ENCODE measurements at regions not wholly inside any gene's neighbourhood (a gene's known extent, or its start where the extent isn't known, plus 50 kb on each side); places are given as distances from the start of the nearest gene placed in this dataset.

DNA sequence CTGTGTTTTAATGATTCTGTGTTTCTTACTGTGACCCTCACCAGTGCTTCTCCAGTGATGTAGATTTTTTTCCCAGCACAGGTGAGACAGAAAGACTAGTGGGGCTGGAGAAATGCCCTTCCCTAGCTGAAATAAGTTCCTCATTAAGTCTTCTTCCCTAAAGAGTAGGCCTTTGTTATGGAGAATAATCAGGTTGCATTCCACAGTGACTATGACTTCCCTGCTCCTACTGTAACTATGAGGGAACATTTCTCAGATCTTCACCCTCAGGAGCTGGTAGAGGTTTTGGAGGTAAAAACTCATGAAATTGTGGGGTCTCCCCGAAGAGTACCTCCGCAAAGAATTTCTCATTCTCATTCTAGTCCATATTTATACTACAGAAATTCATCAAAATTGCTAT, 286.2 kb downstream of the GRB14 start:
- no peaks in the 10 kb centered on the region for H3K9me3 ChIP-seq (ENCODE audit: control insufficient read depth in 2 of 2, insufficient read depth in 1 of 2, low read length in 1 of 2)
- WGBS: 95% methylated on average over 2 of the region's 2 CpGs
- no peaks in the 10 kb centered on the region for H3K36me3 ChIP-seq (ENCODE audit: control insufficient read depth in 2 of 2, insufficient read depth in 2 of 2, low read length in 1 of 2)
- H3K4me3 ChIP-seq (ENCODE audit: low read length in 2 of 2): no peak overlapping the region
- H3K27me3 ChIP-seq (ENCODE audit: control insufficient read depth in 2 of 2, insufficient read depth in 1 of 2, low read length in 1 of 2): no peaks in the 10 kb centered on the region
- no peaks in the 10 kb centered on the region for H3K4me1 ChIP-seq (ENCODE audit: control insufficient read depth in 2 of 2, insufficient read depth in 2 of 2, low read length in 2 of 2)
- no peak overlapping the region for H3K27ac ChIP-seq (ENCODE audit: low read depth in 1 of 2, low read length in 1 of 2)
- DNase-seq (ENCODE audit: low read depth in 6 of 9, low spot score in 9 of 9): no peak

DNA sequence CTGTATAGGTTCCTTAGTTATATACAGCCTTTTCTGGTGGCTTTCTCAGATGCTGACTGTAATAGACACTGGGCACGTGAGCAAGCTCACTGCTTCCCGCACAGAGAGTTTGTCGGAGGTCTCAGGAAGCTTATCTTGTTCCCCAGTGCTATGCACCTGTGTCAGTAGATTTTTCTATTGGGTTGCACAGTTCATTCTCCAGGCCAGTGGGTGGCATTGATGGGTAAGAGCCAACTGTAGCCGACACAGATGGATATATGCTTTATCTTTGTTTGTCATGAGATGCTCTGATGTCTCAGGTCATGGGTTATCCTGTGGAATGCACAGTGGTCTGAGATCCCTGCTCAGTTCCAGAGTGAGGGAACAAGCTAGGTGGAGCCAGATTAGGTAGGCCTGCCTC, 293.0 kb downstream of the GRB14 start:
- no peaks in the 10 kb centered on the region for H3K9me3 ChIP-seq (ENCODE audit: control insufficient read depth in 2 of 2, insufficient read depth in 1 of 2, low read length in 1 of 2)
- no peaks in the 10 kb centered on the region for H3K4me1 ChIP-seq (ENCODE audit: control insufficient read depth in 2 of 2, insufficient read depth in 2 of 2, low read length in 2 of 2)
- no peak overlapping the region for H3K27ac ChIP-seq (ENCODE audit: low read depth in 1 of 2, low read length in 1 of 2)
- WGBS: 90% methylated on average over 4 of the region's 4 CpGs
- no peak for DNase-seq (ENCODE audit: low read depth in 6 of 9, low spot score in 9 of 9)
- H3K4me3 ChIP-seq (ENCODE audit: low read length in 2 of 2): no peak overlapping the region
- no peaks in the 10 kb centered on the region for H3K27me3 ChIP-seq (ENCODE audit: control insufficient read depth in 2 of 2, insufficient read depth in 1 of 2, low read length in 1 of 2)
- H3K36me3 ChIP-seq (ENCODE audit: control insufficient read depth in 2 of 2, insufficient read depth in 2 of 2, low read length in 1 of 2): no peaks in the 10 kb centered on the region

DNA sequence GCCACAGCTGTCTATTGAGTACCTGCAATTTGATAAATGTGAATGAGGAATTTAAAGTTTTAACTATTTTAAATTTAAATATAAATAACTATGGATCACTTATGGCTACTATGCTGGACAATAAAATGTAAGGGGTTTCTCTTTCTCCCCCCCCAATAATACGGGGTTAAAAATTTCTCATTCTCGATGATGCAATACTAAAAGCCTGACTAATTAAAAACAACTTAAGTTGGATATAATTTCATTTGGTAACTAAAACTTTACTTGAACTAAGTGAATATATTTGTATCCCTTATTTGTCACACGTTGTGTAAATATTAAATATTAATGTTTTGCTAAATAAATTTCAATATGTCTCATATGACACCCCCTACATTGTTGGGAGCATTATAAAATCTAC, 297.3 kb downstream of the GRB14 start:
- no peaks in the 10 kb centered on the region for H3K9me3 ChIP-seq (ENCODE audit: control insufficient read depth in 2 of 2, insufficient read depth in 1 of 2, low read length in 1 of 2)
- no peaks in the 10 kb centered on the region for H3K27me3 ChIP-seq (ENCODE audit: control insufficient read depth in 2 of 2, insufficient read depth in 1 of 2, low read length in 1 of 2)
- H3K36me3 ChIP-seq (ENCODE audit: control insufficient read depth in 2 of 2, insufficient read depth in 2 of 2, low read length in 1 of 2): no peaks in the 10 kb centered on the region
- no peak overlapping the region for H3K27ac ChIP-seq (ENCODE audit: low read depth in 1 of 2, low read length in 1 of 2)
- no peaks in the 10 kb centered on the region for H3K4me1 ChIP-seq (ENCODE audit: control insufficient read depth in 2 of 2, insufficient read depth in 2 of 2, low read length in 2 of 2)
- H3K4me3 ChIP-seq (ENCODE audit: low read length in 2 of 2): no peak overlapping the region
- 95% methylated on average over 3 of the region's 3 CpGs for WGBS
- DNase-seq (ENCODE audit: low read depth in 6 of 9, low spot score in 9 of 9): no peak

DNA sequence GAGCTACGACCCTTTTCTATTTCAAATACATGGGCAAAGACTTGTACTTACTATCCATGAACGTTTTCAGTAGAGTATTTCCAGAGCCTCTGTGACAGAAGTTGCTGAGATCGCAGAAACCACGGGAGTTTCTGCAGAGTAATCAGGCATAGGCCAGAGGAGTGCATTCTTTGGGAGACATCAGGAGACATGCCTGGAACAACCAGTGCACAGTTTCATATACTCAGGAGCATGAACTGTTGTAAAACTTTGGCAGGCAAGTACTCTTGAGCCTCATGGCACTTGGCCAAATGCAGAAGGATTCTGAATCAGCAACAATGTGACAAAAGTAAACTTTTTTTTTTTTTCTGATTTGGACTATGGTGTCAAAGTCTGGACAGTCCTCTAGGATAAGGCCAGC, 307.1 kb downstream of the GRB14 start:
- no peaks in the 10 kb centered on the region for H3K4me1 ChIP-seq (ENCODE audit: control insufficient read depth in 2 of 2, insufficient read depth in 2 of 2, low read length in 2 of 2)
- DNase-seq (ENCODE audit: low read depth in 6 of 9, low spot score in 9 of 9): no peak
- no peak overlapping the region for H3K27ac ChIP-seq (ENCODE audit: low read depth in 1 of 2, low read length in 1 of 2)
- 80% methylated on average over 4 of the region's 4 CpGs for WGBS
- no peaks in the 10 kb centered on the region for H3K36me3 ChIP-seq (ENCODE audit: control insufficient read depth in 2 of 2, insufficient read depth in 2 of 2, low read length in 1 of 2)
- H3K9me3 ChIP-seq (ENCODE audit: control insufficient read depth in 2 of 2, insufficient read depth in 1 of 2, low read length in 1 of 2): no peaks in the 10 kb centered on the region
- H3K4me3 ChIP-seq (ENCODE audit: low read length in 2 of 2): no peak overlapping the region
- no peaks in the 10 kb centered on the region for H3K27me3 ChIP-seq (ENCODE audit: control insufficient read depth in 2 of 2, insufficient read depth in 1 of 2, low read length in 1 of 2)

DNA sequence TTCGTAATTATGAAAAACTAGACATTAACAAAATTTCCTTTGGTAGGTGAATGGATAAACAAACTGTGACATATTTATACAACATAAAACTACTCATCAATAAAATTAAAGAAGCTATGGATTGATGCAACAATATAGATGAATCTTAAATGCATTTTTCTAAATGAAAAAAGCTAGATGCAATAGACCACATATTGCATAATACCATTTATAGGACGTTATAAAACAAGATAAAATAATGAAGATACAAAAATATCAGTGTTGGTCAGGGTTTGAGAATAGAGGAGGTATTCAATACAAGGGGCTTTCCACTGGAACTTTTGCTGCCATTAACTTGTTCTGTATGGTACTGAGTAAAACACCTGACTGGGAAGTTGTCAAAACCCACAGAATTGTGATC, 314.4 kb downstream of the GRB14 start:
- Histone ChIP-seq H3K4me3 (ENCODE audit: low read length in 2 of 2) (no peak overlapping the region), H3K27me3 (ENCODE audit: control insufficient read depth in 2 of 2, insufficient read depth in 1 of 2, low read length in 1 of 2) (no peaks in the 10 kb centered on the region), H3K9me3 (ENCODE audit: control insufficient read depth in 2 of 2, insufficient read depth in 1 of 2, low read length in 1 of 2) (no peaks in the 10 kb centered on the region), H3K36me3 (ENCODE audit: control insufficient read depth in 2 of 2, insufficient read depth in 2 of 2, low read length in 1 of 2) (no peaks in the 10 kb centered on the region), H3K4me1 (ENCODE audit: control insufficient read depth in 2 of 2, insufficient read depth in 2 of 2, low read length in 2 of 2) (no peaks in the 10 kb centered on the region), H3K27ac (ENCODE audit: low read depth in 1 of 2, low read length in 1 of 2) (no peak overlapping the region)
- DNase-seq (ENCODE audit: low read depth in 6 of 9, low spot score in 9 of 9): no peak
- WGBS: 86% methylated on average over 2 of the region's 2 CpGs

DNA sequence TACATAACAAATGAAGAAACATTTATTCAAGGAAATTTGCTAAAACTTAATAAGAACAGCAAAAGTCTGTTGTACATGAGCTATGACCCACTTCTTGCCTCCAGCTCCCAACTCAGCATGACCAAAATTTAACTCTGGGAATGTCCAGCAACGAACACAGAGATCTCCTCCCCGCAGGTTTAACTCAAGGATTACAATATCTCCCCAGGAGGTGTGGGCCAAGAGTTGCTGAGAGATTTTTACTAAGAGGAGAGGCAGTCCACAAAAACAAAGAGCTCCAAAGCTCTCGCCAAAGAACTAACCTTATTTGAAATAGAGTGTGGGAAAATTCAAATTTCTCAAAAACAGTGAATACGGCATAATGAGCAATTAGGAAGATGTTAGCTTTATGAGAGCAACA, 318.5 kb downstream of the GRB14 start:
- Histone ChIP-seq H3K9me3 (ENCODE audit: control insufficient read depth in 2 of 2, insufficient read depth in 1 of 2, low read length in 1 of 2) (no peaks in the 10 kb centered on the region), H3K27ac (ENCODE audit: low read depth in 1 of 2, low read length in 1 of 2) (no peak overlapping the region), H3K4me1 (ENCODE audit: control insufficient read depth in 2 of 2, insufficient read depth in 2 of 2, low read length in 2 of 2) (no peaks in the 10 kb centered on the region), H3K27me3 (ENCODE audit: control insufficient read depth in 2 of 2, insufficient read depth in 1 of 2, low read length in 1 of 2) (no peaks in the 10 kb centered on the region), H3K36me3 (ENCODE audit: control insufficient read depth in 2 of 2, insufficient read depth in 2 of 2, low read length in 1 of 2) (no peaks in the 10 kb centered on the region), H3K4me3 (ENCODE audit: low read length in 2 of 2) (no peak overlapping the region)
- DNase-seq (ENCODE audit: low read depth in 6 of 9, low spot score in 9 of 9): no peak
- WGBS: 75% methylated on average over 4 of the region's 4 CpGs

DNA sequence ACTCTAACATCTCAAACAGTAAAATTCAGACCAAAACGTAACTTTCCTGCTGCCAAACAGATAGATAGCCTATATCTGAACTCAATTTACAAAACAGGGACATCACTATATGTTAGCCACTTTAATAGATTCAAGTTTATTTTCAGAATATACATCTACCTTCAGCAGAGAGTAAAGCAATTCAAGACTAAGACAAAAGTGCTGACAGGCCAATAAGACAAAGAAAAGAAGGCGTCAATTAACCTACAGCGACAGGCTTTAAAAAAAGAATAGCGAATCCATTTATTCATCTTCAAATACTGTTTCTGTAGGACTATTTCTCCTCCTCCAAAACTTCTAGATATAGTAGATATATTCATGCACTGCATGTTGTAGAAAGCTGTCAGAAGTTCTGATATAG, 333.0 kb downstream of the GRB14 start:
- H3K36me3 ChIP-seq (ENCODE audit: control insufficient read depth in 2 of 2, insufficient read depth in 2 of 2, low read length in 1 of 2): no peaks in the 10 kb centered on the region
- WGBS: 93% methylated on average over 4 of the region's 4 CpGs
- H3K4me1 ChIP-seq (ENCODE audit: control insufficient read depth in 2 of 2, insufficient read depth in 2 of 2, low read length in 2 of 2): no peaks in the 10 kb centered on the region
- DNase-seq (ENCODE audit: low read depth in 6 of 9, low spot score in 9 of 9): no peak
- H3K27ac ChIP-seq (ENCODE audit: low read depth in 1 of 2, low read length in 1 of 2): no peak overlapping the region
- no peaks in the 10 kb centered on the region for H3K27me3 ChIP-seq (ENCODE audit: control insufficient read depth in 2 of 2, insufficient read depth in 1 of 2, low read length in 1 of 2)
- H3K9me3 ChIP-seq (ENCODE audit: control insufficient read depth in 2 of 2, insufficient read depth in 1 of 2, low read length in 1 of 2): no peaks in the 10 kb centered on the region
- no peak overlapping the region for H3K4me3 ChIP-seq (ENCODE audit: low read length in 2 of 2)

DNA sequence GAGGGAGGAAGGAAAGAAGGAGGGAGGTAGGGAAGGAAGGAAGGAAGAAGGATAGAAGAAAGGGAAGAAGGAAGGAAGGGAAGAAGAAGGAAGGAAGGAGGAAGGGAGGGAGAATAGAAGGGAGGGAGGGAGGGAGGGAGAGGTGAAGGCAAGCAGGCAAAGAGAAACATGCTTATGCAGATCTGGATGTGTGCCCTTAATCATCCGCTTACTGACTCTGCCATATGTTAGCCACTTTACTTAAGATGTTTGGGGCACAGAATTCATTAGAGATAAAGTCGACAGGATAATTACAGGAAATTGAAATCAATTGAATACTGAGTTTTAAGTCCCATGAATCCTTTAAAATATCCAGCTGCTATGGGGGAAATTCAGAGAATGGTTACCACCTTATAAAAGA, 334.2 kb downstream of the GRB14 start:
- H3K4me3 ChIP-seq (ENCODE audit: low read length in 2 of 2): no peak overlapping the region
- WGBS: 92% methylated on average over 2 of the region's 2 CpGs
- no peaks in the 10 kb centered on the region for H3K9me3 ChIP-seq (ENCODE audit: control insufficient read depth in 2 of 2, insufficient read depth in 1 of 2, low read length in 1 of 2)
- H3K4me1 ChIP-seq (ENCODE audit: control insufficient read depth in 2 of 2, insufficient read depth in 2 of 2, low read length in 2 of 2): no peaks in the 10 kb centered on the region
- no peak for DNase-seq (ENCODE audit: low read depth in 6 of 9, low spot score in 9 of 9)
- no peaks in the 10 kb centered on the region for H3K27me3 ChIP-seq (ENCODE audit: control insufficient read depth in 2 of 2, insufficient read depth in 1 of 2, low read length in 1 of 2)
- no peak overlapping the region for H3K27ac ChIP-seq (ENCODE audit: low read depth in 1 of 2, low read length in 1 of 2)
- no peaks in the 10 kb centered on the region for H3K36me3 ChIP-seq (ENCODE audit: control insufficient read depth in 2 of 2, insufficient read depth in 2 of 2, low read length in 1 of 2)

DNA sequence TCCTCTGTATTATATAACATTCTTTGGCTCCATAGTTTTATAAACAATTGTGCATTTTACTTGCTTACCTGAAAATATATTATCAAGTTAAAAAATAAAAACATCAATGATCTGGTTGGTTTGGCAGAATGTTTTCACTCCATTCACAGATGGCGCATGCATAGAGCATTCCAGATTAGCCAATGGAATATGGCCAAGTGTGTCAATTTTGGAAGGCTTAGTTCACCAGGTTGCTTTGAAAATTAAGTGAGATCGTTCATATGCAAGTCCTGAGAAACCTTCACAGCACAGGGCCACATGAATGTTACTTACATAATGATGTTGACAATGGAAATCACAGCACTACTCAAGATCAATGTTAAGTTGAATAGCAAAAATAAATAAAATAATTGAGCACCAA, 335.7 kb downstream of the GRB14 start:
- Histone ChIP-seq H3K4me1 (ENCODE audit: control insufficient read depth in 2 of 2, insufficient read depth in 2 of 2, low read length in 2 of 2) (no peaks in the 10 kb centered on the region), H3K27me3 (ENCODE audit: control insufficient read depth in 2 of 2, insufficient read depth in 1 of 2, low read length in 1 of 2) (no peaks in the 10 kb centered on the region), H3K4me3 (ENCODE audit: low read length in 2 of 2) (no peak overlapping the region), H3K9me3 (ENCODE audit: control insufficient read depth in 2 of 2, insufficient read depth in 1 of 2, low read length in 1 of 2) (no peaks in the 10 kb centered on the region), H3K36me3 (ENCODE audit: control insufficient read depth in 2 of 2, insufficient read depth in 2 of 2, low read length in 1 of 2) (no peaks in the 10 kb centered on the region), H3K27ac (ENCODE audit: low read depth in 1 of 2, low read length in 1 of 2) (no peak overlapping the region)
- WGBS: 95% methylated on average over 2 of the region's 2 CpGs
- DNase-seq (ENCODE audit: low read depth in 6 of 9, low spot score in 9 of 9): no peak

DNA sequence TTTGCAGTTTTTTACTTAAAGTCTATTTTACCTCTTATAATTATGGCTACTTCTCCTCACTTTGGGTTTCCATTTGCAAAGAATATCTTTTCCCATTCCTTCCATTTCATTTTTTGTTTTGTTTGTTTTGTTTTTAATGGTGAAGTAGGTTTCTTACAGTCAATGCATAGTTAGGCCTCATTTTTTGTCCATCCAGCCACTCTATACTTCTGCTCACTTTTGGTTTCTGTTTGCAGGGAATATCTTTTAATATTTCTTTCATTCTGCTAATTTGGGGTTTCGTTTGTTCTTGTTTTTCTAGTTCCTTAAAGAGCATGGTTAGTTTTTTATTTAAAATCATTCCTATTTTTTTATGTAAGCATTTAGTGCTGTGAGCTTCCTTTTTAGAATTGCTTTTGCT, 339.4 kb downstream of the GRB14 start:
- Histone ChIP-seq H3K4me3 (ENCODE audit: low read length in 2 of 2) (no peak overlapping the region), H3K4me1 (ENCODE audit: control insufficient read depth in 2 of 2, insufficient read depth in 2 of 2, low read length in 2 of 2) (no peaks in the 10 kb centered on the region), H3K36me3 (ENCODE audit: control insufficient read depth in 2 of 2, insufficient read depth in 2 of 2, low read length in 1 of 2) (no peaks in the 10 kb centered on the region), H3K27ac (ENCODE audit: low read depth in 1 of 2, low read length in 1 of 2) (no peak overlapping the region), H3K9me3 (ENCODE audit: control insufficient read depth in 2 of 2, insufficient read depth in 1 of 2, low read length in 1 of 2) (no peaks in the 10 kb centered on the region), H3K27me3 (ENCODE audit: control insufficient read depth in 2 of 2, insufficient read depth in 1 of 2, low read length in 1 of 2) (no peaks in the 10 kb centered on the region)
- 73% methylated on average over 1 of the region's 1 CpG for WGBS
- DNase-seq (ENCODE audit: low read depth in 6 of 9, low spot score in 9 of 9): no peak

Data from thymus (tissue), 11 donors.